Activated CD4-positive, alpha-beta T cell treated with anti-CD3 and anti-CD28 coated beads for 4 hours (primary cell): ENCODE measurements at regions not wholly inside any gene's neighbourhood (a gene's known extent, or its start where the extent isn't known, plus 50 kb on each side); places are given as distances from the start of the nearest gene placed in this dataset.

Experiments
- DNase-seq, 2 donors: peaks; one replicate each; pipeline ENCODE4 v3.0.0-alpha.2; 2020

- DNase-seq: no peak
Observed at GRCh38 chr15:69931156-69931555, 166.6 kb downstream of the TLE3 start.

DNA sequence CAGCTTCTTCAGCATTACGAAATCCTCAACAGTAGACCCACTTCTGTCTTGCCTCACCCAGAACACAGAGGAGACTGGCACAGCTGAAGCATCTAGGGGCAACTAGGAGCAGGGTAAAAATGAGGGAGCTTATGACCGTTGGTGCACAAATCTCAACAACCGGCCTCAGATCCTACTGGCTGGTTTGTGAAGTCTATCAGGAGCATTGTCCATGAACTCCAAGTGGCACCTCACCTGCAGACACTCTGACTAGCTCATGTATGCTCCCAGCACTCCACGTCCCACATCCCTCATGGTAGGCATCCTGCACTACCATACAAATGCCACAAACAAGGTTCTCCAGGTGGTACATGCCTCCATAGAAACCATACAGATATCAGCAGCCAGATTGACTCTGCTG is 163.1 kb downstream of the TLE3 start:
- DNase-seq: no peak

- DNase-seq: no peak
Observed at GRCh38 chr15:69939513-69940440, 157.9 kb downstream of the TLE3 start.

GRCh38 chr15:69940441-69941300 is 157.0 kb downstream of the TLE3 start:
- no peak for DNase-seq

GRCh38 chr15:69941301-69941605 is 156.5 kb downstream of the TLE3 start:
- DNase-seq: no peak

GRCh38 chr15:69941706-69942495 is 155.8 kb downstream of the TLE3 start:
- DNase-seq: no peak

- no peak for DNase-seq
Observed at GRCh38 chr15:69943637-69944036, 154.1 kb downstream of the TLE3 start.

DNA sequence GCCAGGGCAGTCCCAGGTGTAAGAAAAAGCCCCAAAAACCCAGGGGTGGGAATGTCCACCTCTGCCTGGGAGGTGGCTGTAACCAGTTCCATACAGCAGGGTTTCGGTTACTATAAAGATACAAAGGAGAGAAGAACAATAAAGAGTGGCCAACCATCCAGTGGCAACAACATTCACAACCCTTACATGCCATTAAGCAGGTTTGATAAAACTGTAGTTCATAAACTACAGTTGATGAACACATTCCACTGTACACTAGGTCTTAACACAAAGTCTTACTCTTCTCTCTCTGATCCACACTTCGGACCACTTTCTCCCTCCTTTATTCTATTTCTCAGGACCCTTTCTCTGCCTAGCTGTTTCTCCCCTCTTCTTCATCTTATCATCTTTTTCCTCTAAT is 152.0 kb downstream of the TLE3 start:
- no peak for DNase-seq

DNA sequence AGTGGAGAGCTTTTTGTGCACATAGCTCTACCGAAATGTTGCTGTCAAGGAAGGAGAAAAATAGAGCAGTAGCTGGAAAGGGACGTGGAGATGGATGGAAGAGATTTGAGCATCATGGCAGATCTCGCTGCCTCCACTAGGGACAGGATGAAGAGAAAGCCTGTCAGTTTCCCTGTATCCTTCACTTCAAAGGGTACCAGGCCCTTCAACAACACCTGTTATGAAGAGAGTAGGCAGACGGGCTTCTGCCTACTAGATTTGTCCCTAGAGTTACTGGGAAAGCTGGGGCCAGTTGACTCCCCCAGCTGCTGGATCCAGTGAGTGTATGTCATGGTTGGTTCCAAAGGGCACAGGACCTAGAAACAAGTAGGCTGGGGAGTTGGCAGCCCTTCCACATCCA is 150.8 kb downstream of the TLE3 start:
- DNase-seq: no peak

DNA sequence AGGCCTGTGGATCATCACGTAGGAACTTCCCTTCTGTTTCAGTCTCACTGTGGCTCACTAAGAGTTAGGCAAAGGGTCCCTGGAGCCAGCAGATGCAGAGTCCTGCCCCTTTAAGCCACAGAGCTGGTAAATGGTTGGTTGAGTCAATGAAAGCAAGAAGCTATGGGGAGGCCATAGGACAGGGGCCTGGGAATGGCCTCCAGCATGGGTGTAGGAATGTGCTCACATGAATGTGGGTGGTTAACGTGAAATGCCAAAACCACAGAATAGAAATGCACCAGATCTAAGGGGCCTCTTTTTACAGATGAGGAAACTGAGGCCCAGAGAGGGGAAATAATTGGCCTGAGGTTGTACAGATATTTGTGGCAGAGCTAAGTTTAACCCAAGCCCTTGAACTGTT is 150.3 kb downstream of the TLE3 start:
- no peak for DNase-seq

DNA sequence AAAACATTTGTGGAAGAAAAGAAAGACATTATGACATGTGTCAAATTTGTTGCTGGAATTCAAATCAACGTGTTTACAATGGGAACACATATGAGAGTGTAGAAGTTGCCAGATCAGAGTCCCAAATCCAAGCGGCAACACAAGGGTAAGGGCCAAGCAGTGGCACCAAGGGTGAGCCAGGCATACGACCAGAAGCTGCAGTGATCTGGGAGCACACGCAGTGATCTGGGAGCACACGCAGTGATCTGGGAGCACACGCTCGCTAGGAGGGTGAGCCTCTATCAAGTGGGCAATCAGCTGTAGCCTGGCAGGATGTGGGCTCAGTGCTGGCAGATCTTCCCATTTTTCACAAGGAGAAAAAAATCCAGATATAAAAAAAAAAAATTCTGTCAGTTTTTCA is 148.2 kb downstream of the TLE3 start:
- DNase-seq: no peak

- no peak for DNase-seq
Observed at GRCh38 chr15:69951256-69951897, 146.3 kb downstream of the TLE3 start.

DNA sequence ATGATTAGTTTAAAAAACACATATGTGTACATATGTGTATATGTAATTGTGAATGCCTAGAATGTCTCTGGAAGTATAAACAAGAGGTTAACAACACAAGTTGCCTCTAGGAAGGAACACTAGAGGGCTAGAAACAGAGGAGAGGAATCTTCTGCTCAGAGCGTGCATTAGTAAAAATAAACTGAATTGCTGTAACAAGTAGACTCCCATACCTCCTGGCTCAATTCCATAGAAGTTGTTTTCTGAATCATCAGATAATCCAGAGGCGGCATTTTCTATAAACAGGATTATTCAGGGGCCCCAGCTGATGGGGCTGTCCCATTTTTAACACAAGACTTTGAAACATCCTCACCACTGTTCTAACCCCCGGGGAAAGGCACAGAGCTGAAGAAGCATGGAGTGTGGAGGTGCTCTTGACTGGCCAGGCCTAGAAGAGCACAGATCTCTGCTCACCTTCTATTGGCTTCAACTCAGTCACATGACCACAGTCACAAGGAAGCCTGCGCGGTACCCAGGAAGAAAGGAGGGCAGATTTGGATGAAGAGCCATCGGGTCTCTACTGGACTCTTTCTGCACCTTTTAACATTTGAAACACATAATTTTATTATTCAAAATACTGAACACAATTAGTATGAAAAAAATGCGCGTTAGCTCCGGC is 145.7 kb downstream of the TLE3 start:
- no peak for DNase-seq

DNA sequence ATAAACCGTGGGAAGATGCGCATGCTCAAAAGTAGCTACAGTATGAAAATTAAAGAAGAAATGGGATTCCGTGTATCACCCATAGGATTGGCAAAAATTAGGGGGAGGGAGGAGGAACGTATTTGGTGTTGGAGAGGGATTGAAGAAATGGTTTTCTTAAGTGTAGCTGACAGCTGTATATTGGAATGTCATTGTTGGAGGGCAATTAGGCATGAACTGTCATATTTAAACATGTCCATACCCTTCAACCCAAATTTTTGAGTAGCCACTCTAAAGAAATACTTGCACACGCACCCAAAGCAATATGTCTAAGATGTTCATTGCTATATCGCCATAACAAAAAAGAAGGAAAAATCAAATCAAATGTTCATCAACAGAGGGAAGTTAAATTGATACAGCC is 144.7 kb downstream of the TLE3 start:
- no peak for DNase-seq

- no peak for DNase-seq
Observed at GRCh38 chr15:69953816-69954215, 143.9 kb downstream of the TLE3 start.

GRCh38 chr15:69954666-69955065 is 143.1 kb downstream of the TLE3 start:
- no peak for DNase-seq

DNA sequence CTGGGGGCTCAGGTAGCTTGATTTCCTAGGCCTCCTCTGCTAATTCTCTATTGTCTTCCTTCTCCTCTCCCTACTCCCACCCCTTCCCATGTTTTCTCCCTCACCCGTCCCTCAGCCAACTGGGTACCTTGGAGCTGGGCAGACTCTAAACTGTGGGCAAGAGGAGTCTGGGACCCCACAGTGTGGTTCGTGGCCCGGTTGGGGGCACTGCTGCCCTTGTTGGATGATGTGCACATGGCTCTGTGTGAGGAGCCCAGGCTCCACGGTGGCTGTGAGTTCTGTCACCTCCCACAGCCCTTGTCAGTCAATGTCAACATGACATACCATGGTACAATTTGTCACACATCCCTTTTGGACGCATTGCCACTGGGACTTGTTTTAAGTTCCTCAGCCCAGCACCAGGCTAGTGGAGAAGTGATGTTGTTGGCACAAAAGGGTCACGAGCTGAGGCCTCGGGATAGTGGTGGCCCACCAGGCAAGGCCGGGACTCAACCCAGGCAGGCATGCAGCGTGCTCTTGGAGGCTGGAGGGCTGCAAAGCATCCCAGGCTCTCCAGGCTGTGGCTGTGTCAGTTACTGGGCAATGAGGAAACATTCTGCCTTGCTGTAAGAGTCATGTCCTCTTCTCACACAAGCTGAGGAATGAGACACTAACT is 142.3 kb downstream of the TLE3 start:
- no peak for DNase-seq

DNA sequence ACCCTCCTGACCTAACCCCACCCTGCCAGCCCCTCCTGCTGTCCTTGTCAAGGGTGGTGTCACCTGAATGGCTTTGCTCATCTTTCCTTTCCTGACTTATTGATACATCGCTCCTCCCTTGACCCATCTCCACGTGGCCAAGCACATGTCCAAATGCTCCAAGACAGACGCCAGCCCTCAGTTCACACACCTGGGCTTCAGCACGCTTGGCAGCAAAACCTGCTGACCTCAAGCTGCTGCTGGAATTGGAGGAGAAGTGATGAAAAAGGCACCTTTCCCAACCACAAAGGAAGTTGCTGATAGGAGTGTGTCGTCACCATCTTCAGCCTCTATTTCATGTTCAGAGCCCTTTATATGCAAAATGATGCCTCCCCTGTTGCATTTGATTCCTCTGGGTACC is 141.3 kb downstream of the TLE3 start:
- DNase-seq: no peak

DNA sequence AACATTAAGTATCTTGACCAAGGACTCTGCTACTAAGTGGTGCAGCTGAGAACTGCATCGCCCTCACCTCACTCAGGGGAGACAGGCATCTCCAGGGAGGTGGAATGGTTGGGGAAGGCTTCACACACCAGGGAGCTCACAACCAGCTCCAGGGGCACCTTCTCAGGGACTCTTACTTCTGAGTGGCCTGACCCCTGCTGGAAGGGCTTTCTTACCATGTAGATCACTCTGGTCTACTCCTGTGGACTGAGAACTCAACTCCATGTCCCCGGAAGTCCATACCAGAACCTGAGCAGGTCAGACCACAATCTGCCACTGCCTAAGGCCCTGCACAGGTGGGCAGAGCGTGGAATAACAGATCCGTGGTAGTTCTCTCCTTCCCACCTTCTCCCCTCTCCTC is 140.5 kb downstream of the TLE3 start:
- DNase-seq: no peak

- DNase-seq: no peak
Observed at GRCh38 chr15:69958496-69959084, 139.1 kb downstream of the TLE3 start.

DNA sequence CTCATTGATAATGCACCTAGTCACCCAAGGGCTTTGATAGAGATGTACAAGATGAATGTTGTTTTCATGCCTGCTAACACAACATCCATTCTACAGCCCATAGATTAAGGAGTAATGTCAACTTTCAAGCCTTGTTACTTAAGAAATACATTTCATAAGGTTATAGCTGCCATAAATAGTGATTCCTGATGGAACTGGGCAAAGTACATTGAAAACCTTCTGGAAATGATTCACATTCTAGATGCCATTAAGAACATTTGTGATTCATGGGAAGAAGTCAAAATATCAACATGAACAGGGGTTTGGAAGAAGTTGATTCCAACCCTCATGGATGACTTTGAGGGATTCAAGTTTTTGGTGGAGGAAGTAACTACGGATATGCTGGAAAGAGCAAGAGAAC is 135.2 kb downstream of the TLE3 start:
- no peak for DNase-seq
